Jurkat, Clone E6-1 (cell line): ENCODE measurements at regions not wholly inside any gene's neighbourhood (a gene's known extent, or its start where the extent isn't known, plus 50 kb on each side); places are given as distances from the start of the nearest gene placed in this dataset.

ENCODE experiments used
- DNase-seq: peaks from one replicate; pipeline ENCODE4 v3.0.0-alpha.2; 2011; ENCODE audit warnings: low read depth, low spot score
- H3K4me3 ChIP-seq: 2 replicates; pipeline ENCODE4 v1.5.1; 2011; ENCODE audit warnings: mild to moderate bottlenecking, low read length, control low read depth, moderate library complexity

- no peak overlapping the region for H3K4me3 ChIP-seq
- DNase-seq, result no peak
Observed at GRCh38 chr5:144577676-144578075, 407.0 kb downstream of the KCTD16 start.

DNA sequence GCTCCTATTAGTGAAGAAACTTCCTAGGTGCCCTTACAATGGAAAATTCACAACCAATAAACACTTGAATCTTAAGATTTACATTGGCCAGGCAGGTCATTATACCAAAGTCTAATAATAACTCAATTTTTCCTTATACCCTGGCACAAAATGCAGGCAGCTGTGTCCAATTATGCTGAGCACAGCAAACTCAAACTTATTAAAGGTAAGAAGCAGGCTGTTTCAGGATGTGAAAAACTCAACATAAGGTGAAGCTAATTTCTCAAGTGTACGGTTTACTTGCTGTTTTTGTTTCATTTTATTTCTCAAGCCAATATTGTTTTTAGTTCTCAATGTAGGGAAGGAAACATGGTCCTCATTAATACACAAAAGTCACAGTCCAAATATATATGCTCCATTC lies 405.1 kb downstream of the KCTD16 start:
- no peak for DNase-seq
- no peak overlapping the region for H3K4me3 ChIP-seq

DNA sequence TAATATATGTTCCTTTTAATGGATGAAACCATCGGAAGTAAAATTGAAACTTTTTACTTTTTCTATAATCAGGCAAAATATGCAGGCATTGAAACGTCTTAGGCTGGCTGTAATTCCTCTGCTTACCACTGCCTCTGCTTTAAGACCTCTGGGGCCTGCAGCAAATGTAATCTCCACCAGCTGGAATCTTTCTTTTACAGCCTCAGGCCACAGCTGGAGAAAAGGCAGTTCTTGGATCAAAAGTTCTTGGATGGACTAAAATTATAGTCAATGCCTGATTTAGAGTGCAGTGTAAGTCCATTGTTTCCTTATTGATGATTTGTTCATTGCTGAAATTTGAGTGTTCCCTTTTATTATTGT lies 396.7 kb downstream of the KCTD16 start:
- no peak overlapping the region for H3K4me3 ChIP-seq
- DNase-seq, result no peak

DNA sequence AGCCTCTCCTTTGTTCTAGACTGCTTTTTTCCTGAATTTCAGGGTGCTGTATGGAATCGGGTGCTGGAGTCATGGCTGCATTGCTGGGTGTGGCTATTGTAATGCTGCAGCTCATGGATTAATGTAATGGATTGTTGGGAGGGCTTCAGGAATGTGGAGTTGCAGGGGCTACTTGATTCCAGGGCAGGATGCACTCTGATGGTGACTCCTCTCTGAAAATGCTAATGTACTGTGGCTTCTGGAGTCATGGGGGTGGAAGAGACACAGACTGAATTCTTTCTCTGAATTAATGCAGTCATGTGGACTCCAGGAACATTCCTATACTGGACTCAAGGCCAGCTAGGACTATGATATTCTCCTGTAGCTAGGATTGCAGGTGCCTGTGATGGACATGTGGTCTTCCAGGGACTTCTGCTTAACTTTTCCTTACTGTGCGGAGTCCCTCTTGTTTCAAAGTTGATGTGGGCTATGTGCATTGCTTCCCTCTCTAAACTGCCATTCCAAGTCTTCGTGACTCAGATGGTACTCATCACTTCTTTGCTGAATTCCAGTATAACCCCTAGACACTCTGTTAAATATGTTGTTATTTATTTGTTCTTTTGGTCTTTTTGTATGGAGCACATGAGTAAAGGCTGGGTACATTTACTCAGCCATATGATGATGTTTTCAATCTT lies 396.2 kb downstream of the KCTD16 start:
- H3K4me3 ChIP-seq, result no peak overlapping the region
- no peak for DNase-seq

GRCh38 chr5:144549580-144549979 lies 378.9 kb downstream of the KCTD16 start:
- DNase-seq, result no peak
- H3K4me3 ChIP-seq, result no peak overlapping the region

- DNase-seq, result no peak
- no peak overlapping the region for H3K4me3 ChIP-seq
Observed at GRCh38 chr5:144548936-144549335, 378.3 kb downstream of the KCTD16 start.

- DNase-seq, result no peak
- no peak overlapping the region for H3K4me3 ChIP-seq
Observed at GRCh38 chr5:144547098-144547499, 376.4 kb downstream of the KCTD16 start.

DNA sequence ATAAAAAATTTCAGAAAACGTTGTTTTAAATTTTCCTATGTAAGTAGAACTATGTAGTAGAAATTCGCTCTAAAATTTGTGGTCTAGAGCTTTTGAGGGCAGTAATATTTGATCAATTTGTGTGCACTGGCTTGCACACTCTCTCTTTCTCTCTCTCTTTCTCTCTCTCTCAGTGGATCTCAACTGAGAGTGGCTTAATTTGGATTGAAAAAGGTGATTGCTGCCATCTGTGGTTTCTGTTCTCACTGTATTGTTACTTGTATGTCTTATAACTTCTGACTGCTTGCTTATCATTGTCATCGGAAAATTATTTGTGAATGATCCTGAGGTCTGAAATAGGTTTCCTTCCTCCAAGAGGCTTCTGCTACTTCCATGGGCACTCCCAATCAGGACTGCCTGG lies 368.2 kb downstream of the KCTD16 start:
- DNase-seq, result no peak
- no peak overlapping the region for H3K4me3 ChIP-seq
